MV-4-11 (cell line): ENCODE measurements at regions not wholly inside any gene's neighbourhood (a gene's known extent, or its start where the extent isn't known, plus 50 kb on each side); places are given as distances from the start of the nearest gene placed in this dataset.
A peak's percentile ranks its signal among the peaks of the same experiment; 100 is the strongest.
"Not testable (repeated sequence)": the region's sequence is repeated elsewhere in the genome, so short reads cannot be mapped to it uniquely, and the experiment has no call there.

Experiments
- DNase-seq: peaks from one replicate; lab custom pipeline; 2025; lab: John Stamatoyannopoulos, UW

DNA sequence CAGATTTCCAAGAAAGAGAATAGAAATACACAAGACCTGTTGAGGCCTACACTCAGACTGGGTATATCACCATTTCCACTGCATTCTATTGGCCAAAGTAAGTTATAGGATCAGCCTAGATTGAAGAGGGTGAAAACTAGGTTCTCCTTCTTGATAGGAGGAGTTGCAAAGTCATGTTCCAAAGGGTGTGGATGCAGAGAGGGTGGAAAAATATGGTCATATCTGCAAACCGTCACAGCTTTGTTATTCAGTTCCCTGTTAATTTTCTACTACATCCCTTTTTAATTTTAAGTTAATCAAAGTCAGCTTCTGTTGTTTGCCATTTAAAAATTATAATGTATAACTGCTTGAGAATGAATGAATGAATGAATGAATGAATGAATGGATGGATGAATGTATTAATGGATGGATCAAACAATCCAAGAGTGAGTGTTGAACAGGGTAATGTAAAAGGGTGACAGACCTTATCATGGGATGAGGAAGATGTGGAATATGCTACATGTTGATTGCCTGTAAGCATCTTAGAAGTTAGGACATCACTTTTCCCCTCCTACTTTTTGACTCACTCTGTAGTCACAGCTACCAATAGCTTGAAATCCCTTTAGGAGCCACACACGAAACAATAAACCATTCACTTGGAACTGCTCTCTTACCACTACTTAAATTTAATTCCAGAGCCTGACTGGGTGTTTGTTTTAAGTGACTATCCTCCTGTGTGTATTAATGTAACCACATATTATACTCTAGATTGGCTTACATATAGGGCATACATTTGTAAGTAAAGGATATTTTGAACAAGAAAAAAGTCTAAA lies 121.5 kb downstream of the CCDC34 start:
- DNase-seq, result no peak

GRCh38 chr11:27239305-27239942 lies 123.6 kb downstream of the CCDC34 start:
- no peak for DNase-seq

GRCh38 chr11:27238811-27239210 lies 124.2 kb downstream of the CCDC34 start:
- no peak for DNase-seq

DNA sequence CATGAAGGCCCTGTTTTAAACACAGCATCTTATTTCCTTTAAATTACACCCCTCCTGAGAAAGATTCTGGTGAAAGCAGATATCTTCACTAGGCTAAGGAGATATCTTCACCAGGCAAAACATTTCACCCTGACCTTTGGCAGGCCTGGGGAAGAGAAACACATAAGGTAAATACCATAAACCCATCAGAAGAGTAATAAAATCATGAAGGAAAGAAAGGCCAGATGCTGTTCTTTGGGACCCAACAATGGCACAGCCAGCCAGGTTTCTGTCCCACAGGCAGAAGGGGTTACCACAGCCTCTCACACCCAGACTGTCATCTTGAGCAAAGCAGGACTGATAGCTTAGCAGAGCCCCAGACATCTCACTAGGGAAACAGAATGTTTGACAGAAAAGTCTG lies 125.4 kb downstream of the CCDC34 start:
- DNase-seq, result no peak

DNA sequence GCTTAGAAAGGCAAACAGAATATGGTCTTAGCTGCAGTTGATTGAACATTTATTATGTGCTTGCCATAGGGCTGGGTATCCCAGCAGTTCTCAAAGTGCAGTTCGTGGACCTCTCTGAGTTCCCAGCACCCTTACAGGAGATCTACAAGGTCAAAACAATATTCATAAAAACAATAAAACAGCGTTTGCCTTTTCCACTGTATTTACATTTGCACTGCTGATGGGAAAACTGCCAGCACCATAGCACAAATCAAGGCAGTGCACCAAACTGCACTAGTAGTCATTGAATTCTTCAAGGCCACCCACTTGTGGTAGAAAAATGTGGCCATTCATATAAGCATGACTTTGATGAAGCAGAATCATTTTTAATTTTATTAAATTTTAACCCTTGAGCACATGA lies 128.1 kb downstream of the CCDC34 start:
- DNase-seq, result no peak

DNA sequence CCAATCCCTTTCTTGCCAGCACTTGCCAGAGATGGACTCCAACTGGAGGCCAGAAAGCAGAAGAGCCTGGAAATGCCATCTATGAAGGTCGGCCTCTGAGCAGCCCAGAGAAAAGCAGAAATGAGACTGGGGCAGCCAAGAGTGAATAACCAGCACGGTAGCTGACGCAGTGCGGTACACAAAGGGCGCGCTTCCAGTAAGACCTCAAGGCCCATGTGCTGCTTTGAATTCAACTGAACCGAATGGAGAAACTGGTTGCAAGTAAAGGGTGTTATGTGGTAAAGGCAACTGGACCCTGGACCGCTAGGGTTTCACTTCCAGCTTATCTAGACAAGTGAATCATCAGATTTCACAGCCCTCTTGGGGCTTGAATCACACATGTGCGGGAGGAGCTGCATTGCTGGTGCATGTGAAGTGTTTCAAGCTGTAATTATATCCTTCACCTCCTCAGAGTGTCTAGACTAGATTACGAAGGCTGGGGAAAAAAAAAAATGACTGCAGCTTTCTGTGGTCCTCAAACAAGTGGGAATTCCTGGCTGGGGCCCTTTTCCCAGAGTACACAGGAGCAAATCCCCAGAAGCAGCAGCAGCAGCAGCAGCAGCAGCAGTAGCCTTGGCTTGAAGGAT lies 128.9 kb downstream of the CCDC34 start:
- DNase-seq, result peak; percentile 100

DNA sequence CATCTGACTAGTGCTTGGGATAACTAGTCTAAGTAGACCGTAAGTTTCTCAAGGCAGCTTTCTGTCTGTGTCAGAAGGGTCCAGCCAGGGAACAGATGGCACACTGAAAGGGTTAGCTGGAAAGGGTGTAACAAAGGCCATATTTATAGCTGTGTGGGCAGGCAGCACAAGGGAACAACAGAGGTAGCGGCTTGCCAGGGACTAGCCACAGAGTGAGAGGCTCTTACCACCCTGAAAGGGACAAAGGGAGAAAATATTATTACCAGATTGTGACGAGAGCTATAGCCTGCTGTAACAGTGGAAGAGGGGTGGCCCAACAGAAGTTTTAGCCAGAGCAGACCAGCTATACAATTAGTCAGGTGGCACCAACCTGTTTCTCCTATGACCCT lies 129.4 kb downstream of the CCDC34 start:
- peak; percentile 58 for DNase-seq

DNA sequence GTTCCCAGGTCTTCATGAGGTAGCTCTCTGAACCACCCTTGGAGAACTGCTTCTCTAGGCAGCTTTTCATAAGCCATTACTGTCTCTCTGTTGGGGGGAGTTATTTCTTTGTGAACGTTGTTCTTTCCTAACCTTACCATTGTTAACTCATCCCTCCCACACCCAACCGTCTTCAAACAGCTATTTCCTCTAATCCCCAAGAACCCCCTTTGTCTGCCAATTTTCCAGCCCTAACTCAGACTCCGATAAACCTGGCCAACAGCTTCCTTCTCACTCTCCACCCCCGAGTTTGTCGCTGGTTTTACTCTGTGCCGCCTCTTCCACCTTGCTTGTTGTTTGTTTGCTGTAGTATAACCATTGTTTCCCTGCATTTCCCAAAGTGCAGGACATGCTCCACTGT lies 131.5 kb downstream of the CCDC34 start:
- no peak for DNase-seq

GRCh38 chr11:27230192-27230572 lies 132.8 kb downstream of the CCDC34 start:
- no peak for DNase-seq

DNA sequence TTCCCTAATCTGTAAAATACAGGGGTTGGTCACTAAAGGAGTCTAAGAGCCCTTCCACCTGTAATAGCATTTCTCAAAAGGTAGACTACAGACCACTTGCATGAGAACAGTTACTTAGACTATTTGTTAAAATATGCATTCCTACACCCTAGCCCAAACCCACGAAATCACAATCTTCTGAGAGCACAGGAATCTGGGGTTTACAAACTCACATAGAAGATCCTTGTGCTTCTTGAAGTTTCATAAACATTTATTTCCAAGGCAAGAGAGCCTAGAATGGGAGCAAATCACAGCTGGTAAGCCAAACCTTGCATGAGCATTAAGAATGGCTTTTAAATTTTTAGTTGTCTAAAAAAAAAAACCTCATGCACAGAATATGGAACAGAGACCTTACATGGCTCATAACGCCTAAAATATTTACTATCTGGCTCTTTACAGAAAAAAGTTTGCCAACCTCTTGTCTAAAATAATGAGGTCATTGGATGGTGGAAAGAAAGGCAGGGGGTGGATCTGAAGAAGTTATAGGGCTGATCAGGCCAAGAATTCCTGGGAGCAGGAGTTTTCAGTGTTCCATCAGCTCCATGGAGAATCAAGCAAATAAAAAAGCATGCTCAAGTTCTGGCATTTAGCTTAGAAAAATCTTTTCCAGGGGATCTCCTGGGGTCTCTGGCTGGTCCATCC lies 133.4 kb downstream of the CCDC34 start:
- DNase-seq, result no peak

DNA sequence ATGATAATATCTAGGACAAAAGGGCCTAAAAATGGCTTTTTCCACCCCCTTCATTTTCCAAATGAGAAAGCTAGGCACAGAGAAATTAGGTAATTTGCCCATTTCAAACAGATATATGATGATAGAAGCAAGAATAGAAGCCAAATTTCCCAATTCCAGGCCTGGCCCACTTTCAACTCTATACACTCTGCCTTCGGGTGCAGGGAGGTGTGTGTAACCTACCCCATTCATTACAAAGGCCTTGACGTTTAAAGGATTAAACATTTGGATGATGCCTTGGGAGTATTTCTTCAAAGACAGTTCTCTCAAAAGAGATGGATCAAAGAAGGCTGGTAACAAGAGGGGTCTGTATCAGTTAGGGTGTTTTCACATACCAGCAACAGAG lies 134.1 kb downstream of the CCDC34 start:
- no peak for DNase-seq

DNA sequence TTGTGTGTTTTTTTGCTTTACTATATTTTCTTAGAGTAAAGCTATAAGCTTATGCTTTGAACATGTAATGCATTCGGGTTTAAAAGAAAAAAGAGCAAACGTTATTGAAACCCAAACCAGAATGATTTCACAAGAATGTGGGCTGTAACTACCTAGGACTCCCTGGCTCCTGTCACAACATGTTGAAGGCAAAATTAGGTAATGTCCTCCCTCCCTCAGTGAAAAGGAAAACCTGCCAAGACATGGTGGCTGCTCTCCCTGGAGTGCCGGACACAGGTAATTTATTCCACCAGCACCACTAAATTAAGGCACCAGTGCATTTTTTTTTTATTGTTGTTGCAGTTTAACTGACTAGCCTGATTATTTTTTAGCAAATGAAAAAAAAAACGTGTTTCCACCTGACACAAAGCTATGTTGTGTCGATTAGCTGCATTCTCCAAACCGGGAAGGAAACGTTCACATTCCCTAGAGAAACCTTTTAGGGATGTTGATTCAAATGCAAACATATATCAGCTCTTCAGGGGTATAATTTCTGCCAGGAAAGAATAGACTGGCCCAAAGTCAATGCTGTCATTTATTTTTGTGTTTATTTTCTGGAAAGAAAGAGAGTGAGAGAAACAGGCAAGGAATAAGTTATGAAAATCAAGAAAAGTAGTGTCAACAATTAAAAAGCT lies 134.6 kb downstream of the CCDC34 start:
- DNase-seq, result no peak

DNA sequence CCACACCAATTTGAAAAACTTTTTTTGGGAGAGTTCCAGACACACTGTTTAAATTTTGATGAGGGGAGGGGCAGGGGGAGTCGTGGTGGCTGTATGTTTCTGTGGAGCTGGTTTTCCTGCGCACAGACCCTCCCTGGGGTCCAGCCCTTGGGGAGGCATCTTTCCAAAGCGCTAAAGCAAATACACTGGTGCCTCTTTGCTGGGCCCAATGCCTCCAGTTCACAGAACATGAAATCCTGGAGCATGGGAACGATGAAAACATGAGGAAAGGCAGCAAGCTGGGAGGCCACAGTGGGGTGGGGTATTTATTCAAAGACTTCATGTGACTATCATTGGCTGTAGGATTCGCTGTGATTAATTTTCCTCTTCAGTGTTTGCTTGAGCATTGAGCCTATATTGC lies 135.3 kb downstream of the CCDC34 start:
- DNase-seq, result no peak

- not testable (repeated sequence) for DNase-seq
Observed at GRCh38 chr11:27219487-27220039, 143.5 kb downstream of the CCDC34 start.

- DNase-seq, result no peak
Observed at GRCh38 chr11:27218421-27219038, 144.5 kb downstream of the CCDC34 start.

GRCh38 chr11:27217948-27218420 lies 145.0 kb downstream of the CCDC34 start:
- DNase-seq, result no peak

- DNase-seq, result no peak
Observed at GRCh38 chr11:27217496-27217895, 145.5 kb downstream of the CCDC34 start.

- no peak for DNase-seq
Observed at GRCh38 chr11:27216270-27217149, 146.5 kb downstream of the CCDC34 start.

- no peak for DNase-seq
Observed at GRCh38 chr11:27215471-27216269, 147.3 kb downstream of the CCDC34 start.
